SK-N-SH treated with all-trans-retinoic acid at 6 μM for 48 hours (cell line): ENCODE measurements at regions not wholly inside any gene's neighbourhood (a gene's known extent, or its start where the extent isn't known, plus 50 kb on each side); places are given as distances from the start of the nearest gene placed in this dataset.
"Not testable (repeated sequence)": the region's sequence is repeated elsewhere in the genome, so short reads cannot be mapped to it uniquely, and the experiment has no call there.

Experiments
- ATAC-seq: fragments of 200-7000 bp; cut with Tn5 transposase; 3 replicates; pipeline ENCODE4 v1.9.1; 2020; ENCODE audit warnings: mild to moderate bottlenecking, moderate library complexity
- ARNTL ChIP-seq: fragments of 450-650 bp; formaldehyde crosslinking; IDR thresholded peaks from 2 replicates; pipeline ENCODE4 v1.5.0; 2020; ENCODE audit warnings: low read depth, mild to moderate bottlenecking, moderate library complexity, borderline replicate concordance
- CSDC2 ChIP-seq: fragments of 250-450 bp; sonication (Bioruptor Pico); IDR thresholded peaks from 2 replicates; pipeline ENCODE4 v1.5.0; 2020; ENCODE audit warnings: mild to moderate bottlenecking, moderate library complexity
- ESRRG ChIP-seq: fragments of 250-450 bp; sonication (Bioruptor Pico); IDR thresholded peaks from 2 replicates; pipeline ENCODE4 v1.6.1; 2021; ENCODE audit warnings: mild to moderate bottlenecking
- GLIS3 ChIP-seq: fragments of 250-450 bp; sonication (Bioruptor Pico); IDR thresholded peaks from 2 replicates; pipeline ENCODE4 v1.5.0; 2020; ENCODE audit warnings: mild to moderate bottlenecking, moderate library complexity
- ISL1 ChIP-seq: fragments of 250-450 bp; sonication (Bioruptor Pico); IDR thresholded peaks from 2 replicates; pipeline ENCODE4 v2.1.2; 2022; ENCODE audit warnings: mild to moderate bottlenecking, moderate library complexity
- PATZ1 ChIP-seq: fragments of 250-450 bp; sonication (Bioruptor Pico); IDR thresholded peaks from 2 replicates; pipeline ENCODE4 v1.8.0; 2020; ENCODE audit warnings: mild to moderate bottlenecking, moderate library complexity, borderline replicate concordance
- PPARA ChIP-seq: fragments of 250-450 bp; sonication (Bioruptor Pico); IDR thresholded peaks from 2 replicates; pipeline ENCODE4 v1.5.0; 2020; ENCODE audit warnings: mild to moderate bottlenecking, borderline replicate concordance
- RARB ChIP-seq: fragments of 250-450 bp; sonication (Bioruptor Pico); IDR thresholded peaks from 2 replicates; pipeline ENCODE4 v1.8.0; 2021; ENCODE audit warnings: mild to moderate bottlenecking, moderate library complexity
- SNAI2 ChIP-seq: fragments of 250-450 bp; sonication (Bioruptor Pico); IDR thresholded peaks from 2 replicates; pipeline ENCODE4 v1.5.0; 2020; ENCODE audit warnings: mild to moderate bottlenecking, moderate library complexity
- TCF4 ChIP-seq: fragments of 250-450 bp; sonication (Bioruptor Pico); IDR thresholded peaks from 2 replicates; pipeline ENCODE4 v1.8.0; 2021; ENCODE audit warnings: mild to moderate bottlenecking, moderate library complexity, borderline replicate concordance
- TOX ChIP-seq: fragments of 250-450 bp; sonication (Bioruptor Pico); IDR thresholded peaks from 2 replicates; pipeline ENCODE4 v1.8.0; 2021; ENCODE audit warnings: mild to moderate bottlenecking, moderate library complexity, borderline replicate concordance
- ZC3H10 ChIP-seq: fragments of 250-450 bp; sonication (Bioruptor Pico); IDR thresholded peaks from 2 replicates; pipeline ENCODE4 v1.5.1; 2021; ENCODE audit warnings: mild to moderate bottlenecking, moderate library complexity
- ZFP3 ChIP-seq: fragments of 250-450 bp; sonication (Bioruptor Pico); IDR thresholded peaks from 2 replicates; pipeline ENCODE4 v1.5.0; 2020; ENCODE audit warnings: mild to moderate bottlenecking, moderate library complexity
- ZFP30 ChIP-seq: fragments of 450-650 bp; formaldehyde crosslinking; IDR thresholded peaks from 2 replicates; pipeline ENCODE4 v1.5.0; 2022; ENCODE audit warnings: mild to moderate bottlenecking, moderate library complexity
- ZNF70 ChIP-seq: fragments of 450-650 bp; formaldehyde crosslinking; IDR thresholded peaks from 2 replicates; pipeline ENCODE4 v1.5.0; 2020; ENCODE audit warnings: mild to moderate bottlenecking, moderate library complexity
- ZNF8 ChIP-seq: fragments of 450-650 bp; formaldehyde crosslinking; IDR thresholded peaks from 2 replicates; pipeline ENCODE4 v1.5.0; 2020; ENCODE audit warnings: mild to moderate bottlenecking, moderate library complexity
- TF ChIP-seq, protein P1 (sequence below): fragments of 250-450 bp; sonication (Bioruptor Pico); IDR thresholded peaks from 2 replicates; pipeline ENCODE4 v1.5.0; 2020; ENCODE audit warnings: mild to moderate bottlenecking, moderate library complexity
- TF ChIP-seq, protein P2 (sequence below): fragments of 250-450 bp; sonication (Bioruptor Pico); IDR thresholded peaks from 2 replicates; pipeline ENCODE4 v1.5.1; 2021; ENCODE audit warnings: mild to moderate bottlenecking, moderate library complexity

- no peak for TF ChIP-seq TOX (CRISPR knock-in tag)
- TF ChIP-seq TCF4 (CRISPR knock-in tag) = no peak
- TF ChIP-seq, protein P1, sequence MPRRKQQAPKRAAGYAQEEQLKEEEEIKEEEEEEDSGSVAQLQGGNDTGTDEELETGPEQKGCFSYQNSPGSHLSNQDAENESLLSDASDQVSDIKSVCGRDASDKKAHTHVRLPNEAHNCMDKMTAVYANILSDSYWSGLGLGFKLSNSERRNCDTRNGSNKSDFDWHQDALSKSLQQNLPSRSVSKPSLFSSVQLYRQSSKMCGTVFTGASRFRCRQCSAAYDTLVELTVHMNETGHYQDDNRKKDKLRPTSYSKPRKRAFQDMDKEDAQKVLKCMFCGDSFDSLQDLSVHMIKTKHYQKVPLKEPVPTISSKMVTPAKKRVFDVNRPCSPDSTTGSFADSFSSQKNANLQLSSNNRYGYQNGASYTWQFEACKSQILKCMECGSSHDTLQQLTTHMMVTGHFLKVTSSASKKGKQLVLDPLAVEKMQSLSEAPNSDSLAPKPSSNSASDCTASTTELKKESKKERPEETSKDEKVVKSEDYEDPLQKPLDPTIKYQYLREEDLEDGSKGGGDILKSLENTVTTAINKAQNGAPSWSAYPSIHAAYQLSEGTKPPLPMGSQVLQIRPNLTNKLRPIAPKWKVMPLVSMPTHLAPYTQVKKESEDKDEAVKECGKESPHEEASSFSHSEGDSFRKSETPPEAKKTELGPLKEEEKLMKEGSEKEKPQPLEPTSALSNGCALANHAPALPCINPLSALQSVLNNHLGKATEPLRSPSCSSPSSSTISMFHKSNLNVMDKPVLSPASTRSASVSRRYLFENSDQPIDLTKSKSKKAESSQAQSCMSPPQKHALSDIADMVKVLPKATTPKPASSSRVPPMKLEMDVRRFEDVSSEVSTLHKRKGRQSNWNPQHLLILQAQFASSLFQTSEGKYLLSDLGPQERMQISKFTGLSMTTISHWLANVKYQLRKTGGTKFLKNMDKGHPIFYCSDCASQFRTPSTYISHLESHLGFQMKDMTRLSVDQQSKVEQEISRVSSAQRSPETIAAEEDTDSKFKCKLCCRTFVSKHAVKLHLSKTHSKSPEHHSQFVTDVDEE (CRISPR knock-in tag) = no peak
- TF ChIP-seq ZFP3 = no peak
- no peak for TF ChIP-seq ISL1 (CRISPR knock-in tag)
- no peak for ATAC-seq
Observed at GRCh38 chr5:6246820-6247437, 131.4 kb downstream of the MED10 start.

DNA sequence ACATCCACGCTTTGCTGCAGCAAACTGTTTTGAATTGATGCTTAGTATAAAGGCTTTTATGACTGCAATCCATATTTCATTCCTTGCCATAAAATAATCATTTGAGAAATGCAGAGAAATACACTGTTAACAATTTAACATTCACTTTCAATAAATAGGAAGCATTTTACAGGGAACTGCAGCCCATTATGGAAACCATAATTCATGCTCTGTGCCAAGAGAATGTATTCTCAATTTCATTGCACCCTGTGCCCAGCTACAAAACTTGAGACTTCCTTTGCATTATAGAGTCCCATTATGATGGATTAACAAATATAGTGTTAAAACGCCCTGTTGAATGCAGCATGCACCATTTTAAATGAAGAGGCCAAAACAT lies 134.0 kb downstream of the MED10 start:
- TF ChIP-seq TOX (CRISPR knock-in tag) (no peak), ZC3H10 (CRISPR knock-in tag) (no peak), SNAI2 (no peak)
- TF ChIP-seq, protein P1 (CRISPR knock-in tag) = no peak
- no peak for ATAC-seq

GRCh38 chr5:6243706-6244338 lies 134.5 kb downstream of the MED10 start:
- TF ChIP-seq ZC3H10 (CRISPR knock-in tag) = no peak
- TF ChIP-seq ZFP30 (CRISPR knock-in tag) = no peak
- TF ChIP-seq GLIS3 = no peak
- TF ChIP-seq, protein P1 (CRISPR knock-in tag) = no peak
- TF ChIP-seq, protein P2, sequence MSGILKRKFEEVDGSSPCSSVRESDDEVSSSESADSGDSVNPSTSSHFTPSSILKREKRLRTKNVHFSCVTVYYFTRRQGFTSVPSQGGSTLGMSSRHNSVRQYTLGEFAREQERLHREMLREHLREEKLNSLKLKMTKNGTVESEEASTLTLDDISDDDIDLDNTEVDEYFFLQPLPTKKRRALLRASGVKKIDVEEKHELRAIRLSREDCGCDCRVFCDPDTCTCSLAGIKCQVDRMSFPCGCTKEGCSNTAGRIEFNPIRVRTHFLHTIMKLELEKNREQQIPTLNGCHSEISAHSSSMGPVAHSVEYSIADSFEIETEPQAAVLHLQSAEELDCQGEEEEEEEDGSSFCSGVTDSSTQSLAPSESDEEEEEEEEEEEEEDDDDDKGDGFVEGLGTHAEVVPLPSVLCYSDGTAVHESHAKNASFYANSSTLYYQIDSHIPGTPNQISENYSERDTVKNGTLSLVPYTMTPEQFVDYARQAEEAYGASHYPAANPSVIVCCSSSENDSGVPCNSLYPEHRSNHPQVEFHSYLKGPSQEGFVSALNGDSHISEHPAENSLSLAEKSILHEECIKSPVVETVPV (CRISPR knock-in tag) = no peak
- TF ChIP-seq PPARA = no peak
- no peak for TF ChIP-seq ZNF8
- no peak for TF ChIP-seq ESRRG (CRISPR knock-in tag)
- TF ChIP-seq RARB (CRISPR knock-in tag) = no peak
- TF ChIP-seq SNAI2 = no peak
- TF ChIP-seq PATZ1 (CRISPR knock-in tag) = no peak
- no peak for TF ChIP-seq ARNTL (CRISPR knock-in tag)
- TF ChIP-seq ZNF70 = no peak
- TF ChIP-seq CSDC2 = no peak
- no peak for ATAC-seq

- ATAC-seq = not testable (repeated sequence)
Observed at GRCh38 chr5:6241056-6241455, 137.3 kb downstream of the MED10 start.
